ENCODE measurements at regions not wholly inside any gene's neighbourhood (a gene's known extent, or its start where the extent isn't known, plus 50 kb on each side); places are given as distances from the start of the nearest gene placed in this dataset.

GRCh38 chr15:95687686-95688085 is 642.8 kb upstream of the NR2F2 start:
- H3K79me2 ChIP-seq (ENCODE audit: control insufficient read depth, insufficient read depth, low read length) = no peaks in the 10 kb centered on the region
- peaks cover 2% of the 10 kb centered on the region for H3K9me3 ChIP-seq (ENCODE audit: control insufficient read depth, low read depth, low read length)
- no peak overlapping the region for H3K9ac ChIP-seq (ENCODE audit: control insufficient read depth, extremely low read depth, insufficient read depth, low read length)
- H3K4me3 ChIP-seq (ENCODE audit: control insufficient read depth in 2 of 3, extremely low read depth in 1 of 3, insufficient read depth in 2 of 3, low read depth in 1 of 3, low read length in 3 of 3) = no peak overlapping the region
- peaks cover 40% of the 10 kb centered on the region for H3K4me1 ChIP-seq (ENCODE audit: control insufficient read depth, extremely low read depth, insufficient read depth, low read length)
- no peak for FAIRE-seq
- H3K27ac ChIP-seq (ENCODE audit: control insufficient read depth, insufficient read depth, low read length) = no peak overlapping the region
- dilution Hi-C loops (cut with MboI; ENCODE audit: extremely low pct_ligation_motif_present, low sequenced_read_pairs) = no loop called here
- no peaks in the 10 kb centered on the region for H3K27me3 ChIP-seq (ENCODE audit: control insufficient read depth, extremely low read depth, insufficient read depth, low read length)
- no peak overlapping the region for H2AFZ ChIP-seq (ENCODE audit: control insufficient read depth, low read length)
- no peak for TF ChIP-seq EZH2 (IDR thresholded peaks at IDR 0.05; ENCODE audit: low read length)
- TF ChIP-seq, protein P1, sequence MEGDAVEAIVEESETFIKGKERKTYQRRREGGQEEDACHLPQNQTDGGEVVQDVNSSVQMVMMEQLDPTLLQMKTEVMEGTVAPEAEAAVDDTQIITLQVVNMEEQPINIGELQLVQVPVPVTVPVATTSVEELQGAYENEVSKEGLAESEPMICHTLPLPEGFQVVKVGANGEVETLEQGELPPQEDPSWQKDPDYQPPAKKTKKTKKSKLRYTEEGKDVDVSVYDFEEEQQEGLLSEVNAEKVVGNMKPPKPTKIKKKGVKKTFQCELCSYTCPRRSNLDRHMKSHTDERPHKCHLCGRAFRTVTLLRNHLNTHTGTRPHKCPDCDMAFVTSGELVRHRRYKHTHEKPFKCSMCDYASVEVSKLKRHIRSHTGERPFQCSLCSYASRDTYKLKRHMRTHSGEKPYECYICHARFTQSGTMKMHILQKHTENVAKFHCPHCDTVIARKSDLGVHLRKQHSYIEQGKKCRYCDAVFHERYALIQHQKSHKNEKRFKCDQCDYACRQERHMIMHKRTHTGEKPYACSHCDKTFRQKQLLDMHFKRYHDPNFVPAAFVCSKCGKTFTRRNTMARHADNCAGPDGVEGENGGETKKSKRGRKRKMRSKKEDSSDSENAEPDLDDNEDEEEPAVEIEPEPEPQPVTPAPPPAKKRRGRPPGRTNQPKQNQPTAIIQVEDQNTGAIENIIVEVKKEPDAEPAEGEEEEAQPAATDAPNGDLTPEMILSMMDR (optimal IDR thresholded peaks at IDR 0.05 in 1 of 3, IDR thresholded peaks at IDR 0.05 in 1 of 3, conservative IDR thresholded peaks at IDR 0.05 in 1 of 3; ENCODE audit: extremely low read depth in 1 of 3, insufficient read depth in 2 of 3, low read length in 3 of 3) = no peak
- H3K4me2 ChIP-seq (ENCODE audit: control insufficient read depth, extremely low read depth, insufficient read depth, low read depth, low read length) = no peak overlapping the region
- H4K20me1 ChIP-seq (ENCODE audit: control insufficient read depth, extremely low read depth, insufficient read depth, low read length) = no peaks in the 10 kb centered on the region
- H3K9me1 ChIP-seq (ENCODE audit: control insufficient read depth, extremely low read depth, insufficient read depth, low read length) = no peaks in the 10 kb centered on the region
- DNase-seq (ENCODE audit: low read depth, low spot score) = no peak
- no peaks in the 10 kb centered on the region for H3K36me3 ChIP-seq (ENCODE audit: control insufficient read depth in 2 of 2, extremely low read depth in 1 of 2, insufficient read depth in 2 of 2, low read length in 2 of 2)

DNA sequence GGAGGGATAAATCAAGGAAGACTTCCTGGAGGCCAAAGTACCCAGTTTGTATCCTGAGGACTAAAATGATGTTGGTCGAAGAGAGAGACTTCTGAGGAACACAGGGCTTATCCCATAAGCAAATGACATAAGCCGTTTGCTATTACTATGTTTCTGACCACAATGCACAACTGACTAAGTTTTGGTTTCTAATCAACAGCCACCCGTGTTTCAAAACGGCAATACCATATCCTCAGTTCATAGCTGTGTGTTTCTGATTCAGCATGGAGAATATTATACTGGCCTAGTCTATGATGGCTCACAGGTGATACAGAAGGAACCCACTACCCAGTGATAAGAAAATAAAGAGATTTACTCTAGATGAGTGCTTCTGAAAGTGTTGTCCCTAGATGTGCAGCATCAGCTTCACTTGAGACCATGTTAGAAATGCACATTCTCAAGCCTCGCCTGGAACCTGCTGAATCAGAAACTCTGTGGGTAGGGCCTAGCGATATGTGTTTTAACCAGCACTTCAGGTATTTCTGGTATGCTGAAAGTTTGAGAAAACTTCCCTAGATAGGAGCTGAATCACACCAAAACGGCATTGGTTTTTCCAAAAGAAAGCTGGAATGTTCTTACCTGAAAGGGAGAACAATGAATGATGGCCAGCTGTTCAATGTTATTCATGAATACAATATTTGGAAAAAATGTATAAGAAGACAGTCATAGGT is 639.7 kb upstream of the NR2F2 start:
- peak overlapping the region; percentile 20 for H3K4me2 ChIP-seq (ENCODE audit: control insufficient read depth, extremely low read depth, insufficient read depth, low read depth, low read length)
- H3K79me2 ChIP-seq (ENCODE audit: control insufficient read depth, insufficient read depth, low read length) = no peaks in the 10 kb centered on the region
- peaks cover 21% of the 10 kb centered on the region for H3K4me1 ChIP-seq (ENCODE audit: control insufficient read depth, extremely low read depth, insufficient read depth, low read length)
- no peaks in the 10 kb centered on the region for H3K9me1 ChIP-seq (ENCODE audit: control insufficient read depth, extremely low read depth, insufficient read depth, low read length)
- H4K20me1 ChIP-seq (ENCODE audit: control insufficient read depth, extremely low read depth, insufficient read depth, low read length) = no peaks in the 10 kb centered on the region
- H3K27ac ChIP-seq (ENCODE audit: control insufficient read depth, insufficient read depth, low read length) = peak overlapping the region; percentile 61
- no peaks in the 10 kb centered on the region for H3K36me3 ChIP-seq (ENCODE audit: control insufficient read depth in 2 of 2, extremely low read depth in 1 of 2, insufficient read depth in 2 of 2, low read length in 2 of 2)
- peak overlapping the region; percentile 36 for H2AFZ ChIP-seq (ENCODE audit: control insufficient read depth, low read length)
- no peaks in the 10 kb centered on the region for H3K27me3 ChIP-seq (ENCODE audit: control insufficient read depth, extremely low read depth, insufficient read depth, low read length)
- no peak for TF ChIP-seq EZH2 (IDR thresholded peaks at IDR 0.05; ENCODE audit: low read length)
- TF ChIP-seq, protein P1 (optimal IDR thresholded peaks at IDR 0.05 in 1 of 3, IDR thresholded peaks at IDR 0.05 in 1 of 3, conservative IDR thresholded peaks at IDR 0.05 in 1 of 3; ENCODE audit: extremely low read depth in 1 of 3, insufficient read depth in 2 of 3, low read length in 3 of 3) = no peak
- no peak overlapping the region for H3K9ac ChIP-seq (ENCODE audit: control insufficient read depth, extremely low read depth, insufficient read depth, low read length)
- peaks cover 7% of the 10 kb centered on the region for H3K9me3 ChIP-seq (ENCODE audit: control insufficient read depth, low read depth, low read length)
- no peak overlapping the region for H3K4me3 ChIP-seq (ENCODE audit: control insufficient read depth in 2 of 3, extremely low read depth in 1 of 3, insufficient read depth in 2 of 3, low read depth in 1 of 3, low read length in 3 of 3)
- peak; percentile 88 for FAIRE-seq
- DNase-seq (ENCODE audit: low read depth, low spot score) = peak; percentile 63
- dilution Hi-C loops (cut with MboI; ENCODE audit: extremely low pct_ligation_motif_present, low sequenced_read_pairs) = no loop called here

Measured in keratinocyte (primary cell).